ENCODE measurements at regions not wholly inside any gene's neighbourhood (a gene's known extent, or its start where the extent isn't known, plus 50 kb on each side); places are given as distances from the start of the nearest gene placed in this dataset.

GRCh38 chr10:29757551-29758297 lies 123.0 kb upstream of the SVIL start:
- no peak overlapping the region for H3K27ac Mint-ChIP-seq
- no peak for TF ChIP-seq CTCF (IDR thresholded peaks at IDR 0.05)
- Histone ChIP-seq H2AFZ (ENCODE audit: insufficient read depth, low read depth, low read length, poor library complexity, severe bottlenecking) (no peak overlapping the region), H3K4me1 (ENCODE audit: control insufficient read depth in 1 of 2, insufficient read depth in 2 of 2, low read length in 2 of 2) (no peaks in the 10 kb centered on the region), H3K27ac (ENCODE audit: low read depth in 1 of 2, low read length in 2 of 2) (no peak overlapping the region), H3K36me3 (replicated peaks in 1 of 2; ENCODE audit: control insufficient read depth in 1 of 2, insufficient read depth in 2 of 2, low read length in 2 of 2) (no peaks in the 10 kb centered on the region), H4K20me1 (ENCODE audit: insufficient read depth, low read length) (no peaks in the 10 kb centered on the region), H3K4me3 (replicated peaks in 1 of 3; ENCODE audit: low read depth in 2 of 3, low read length in 3 of 3) (no peak overlapping the region), H3K9ac (ENCODE audit: insufficient read depth, low read length, poor library complexity, severe bottlenecking) (no peak overlapping the region), H3K9me3 (replicated peaks in 1 of 2; ENCODE audit: control insufficient read depth in 1 of 2, insufficient read depth in 1 of 2, low read length in 2 of 2) (no peaks in the 10 kb centered on the region), H3K4me2 (replicated peaks; ENCODE audit: extremely low read depth, low read length, poor library complexity, severe bottlenecking) (no peak overlapping the region), H3K79me2 (ENCODE audit: insufficient read depth, low read length) (no peaks in the 10 kb centered on the region), H3K27me3 (ENCODE audit: control insufficient read depth in 2 of 2, insufficient read depth in 2 of 2, low read length in 2 of 2) (no peaks in the 10 kb centered on the region)
- 90% methylated on average over 7 of the region's 9 CpGs for WGBS (ENCODE audit: insufficient coverage)
- H3K27me3 Mint-ChIP-seq (ENCODE audit: low read depth in 3 of 3): peaks cover 0 to 3% (median 0%) of the 10 kb centered on the region in 3 donors
- intact Hi-C loops (cut with micrococcal nuclease): no loop called here
- no peak overlapping the region for H3K4me3 Mint-ChIP-seq
- H3K4me1 Mint-ChIP-seq: peaks cover 6% of the 10 kb centered on the region
- no peaks in the 10 kb centered on the region for H3K36me3 Mint-ChIP-seq
- H3K9me3 Mint-ChIP-seq: no peaks in the 10 kb centered on the region
- DNase-seq: no peak

GRCh38 chr10:29756451-29756850 lies 121.7 kb upstream of the SVIL start:
- H3K36me3 ChIP-seq (replicated peaks in 1 of 2; ENCODE audit: control insufficient read depth in 1 of 2, insufficient read depth in 2 of 2, low read length in 2 of 2): no peaks in the 10 kb centered on the region
- 100% methylated on average over 2 of the region's 3 CpGs for WGBS (ENCODE audit: insufficient coverage)
- H3K27ac ChIP-seq (ENCODE audit: low read depth in 1 of 2, low read length in 2 of 2): no peak overlapping the region
- Mint-ChIP-seq H3K27me3 (ENCODE audit: low read depth in 3 of 3) (peaks cover 0 to 3% (median 0%) of the 10 kb centered on the region in 3 donors), H3K4me3 (no peak overlapping the region), H3K27ac (no peak overlapping the region), H3K9me3 (no peaks in the 10 kb centered on the region), H3K4me1 (peaks cover 6% of the 10 kb centered on the region), H3K36me3 (no peaks in the 10 kb centered on the region)
- no peak overlapping the region for H2AFZ ChIP-seq (ENCODE audit: insufficient read depth, low read depth, low read length, poor library complexity, severe bottlenecking)
- no peak for DNase-seq
- H3K4me2 ChIP-seq (replicated peaks; ENCODE audit: extremely low read depth, low read length, poor library complexity, severe bottlenecking): no peak overlapping the region
- H3K4me1 ChIP-seq (ENCODE audit: control insufficient read depth in 1 of 2, insufficient read depth in 2 of 2, low read length in 2 of 2): peaks cover 8 to 10% of the 10 kb centered on the region in 2 donors
- no peak overlapping the region for H3K9ac ChIP-seq (ENCODE audit: insufficient read depth, low read length, poor library complexity, severe bottlenecking)
- H3K79me2 ChIP-seq (ENCODE audit: insufficient read depth, low read length): no peaks in the 10 kb centered on the region
- no peaks in the 10 kb centered on the region for H4K20me1 ChIP-seq (ENCODE audit: insufficient read depth, low read length)
- no peaks in the 10 kb centered on the region for H3K9me3 ChIP-seq (replicated peaks in 1 of 2; ENCODE audit: control insufficient read depth in 1 of 2, insufficient read depth in 1 of 2, low read length in 2 of 2)
- H3K4me3 ChIP-seq (replicated peaks in 1 of 3; ENCODE audit: low read depth in 2 of 3, low read length in 3 of 3): no peak overlapping the region
- no peak for TF ChIP-seq CTCF (IDR thresholded peaks at IDR 0.05)
- no peaks in the 10 kb centered on the region for H3K27me3 ChIP-seq (ENCODE audit: control insufficient read depth in 2 of 2, insufficient read depth in 2 of 2, low read length in 2 of 2)
- intact Hi-C loops (cut with micrococcal nuclease): no loop called here

All from CD14-positive monocyte (primary cell).